Endothelial cell of umbilical vein (primary cell): ENCODE measurements at regions not wholly inside any gene's neighbourhood (a gene's known extent, or its start where the extent isn't known, plus 50 kb on each side); places are given as distances from the start of the nearest gene placed in this dataset.

ENCODE experiments used
- BruUV-seq: library from RNA; stranded (reverse); fragments of 400-500 nt; replicated peaks from 2 replicates; lab custom pipeline; 2021; lab: Mats Ljungman, UMichigan
- CTCF ChIA-PET: fragments of 300-600, 350-600 bp; sonication (Branson Sonifier 250); formaldehyde crosslinking; loops from one replicate; lab custom pipeline; 2021; ENCODE audit warnings: antibody characterized with exemption, inconsistent platforms; lab: Charles Lee
- POLR2A ChIA-PET: fragments of 300-600, 350-600 bp; sonication (Branson Sonifier 250); formaldehyde crosslinking; loops from one replicate; lab custom pipeline; 2021; ENCODE audit warnings: antibody characterized with exemption, inconsistent platforms; lab: Charles Lee
- DNase-seq: peaks from one replicate; pipeline ENCODE4 v3.0.0-alpha.2; 2011; ENCODE audit warnings: low read depth, low spot score
- FAIRE-seq: peaks from 2 replicates; lab custom pipeline; 2011; peaks lifted over from hg19 to GRCh38; lab: Jason Lieb, UNC
- H2AFZ ChIP-seq: 2 replicates; pipeline ENCODE4 v1.6.0; 2012; ENCODE audit warnings: low read depth, low read length, control low read depth, inconsistent platforms
- H3K27ac ChIP-seq: 2 replicates; pipeline ENCODE4 v1.5.1; 2011; ENCODE audit warnings: low read depth, mild to moderate bottlenecking, control low read depth, low read length, moderate library complexity; ENCODE audit not compliant: insufficient read depth
- H3K27me3 ChIP-seq, 2 experiments: 2 replicates each; pipeline versions ENCODE4 v1.6.0 to v1.6.1; 2011; ENCODE audit warnings: low read length in 2 of 2, mixed read lengths in 1 of 2; ENCODE audit not compliant: control insufficient read depth in 2 of 2, insufficient read depth in 2 of 2
- H3K36me3 ChIP-seq, 2 experiments: 2 replicates in 1 of 2; 3 replicates in 1 of 2; pipeline ENCODE4 v1.5.1; 2011; ENCODE audit warnings: low read length in 2 of 2, mild to moderate bottlenecking in 1 of 2, moderate library complexity in 1 of 2; ENCODE audit not compliant: control insufficient read depth in 2 of 2, insufficient read depth in 2 of 2; ENCODE audit errors: extremely low read depth in 1 of 2
- H3K4me1 ChIP-seq: 3 replicates; pipeline ENCODE4 v1.5.1; 2011; ENCODE audit warnings: mild to moderate bottlenecking, low read length; ENCODE audit not compliant: control insufficient read depth, insufficient read depth; ENCODE audit errors: extremely low read depth
- H3K4me2 ChIP-seq: 2 replicates; pipeline ENCODE4 v1.6.1; 2011; ENCODE audit warnings: low read length, control low read depth, mixed read lengths; ENCODE audit not compliant: insufficient read depth
- H3K4me3 ChIP-seq, 3 experiments: fragments of 200-600 bp in 1 of 3; sonication (generic), shearing (Covaris generic) in 1 of 3; replicated peaks in 1 of 3; 2 replicates each; pipeline ENCODE4 v1.5.1; 2011 to 2016; ENCODE audit warnings: control low read depth in 3 of 3, low read length in 3 of 3, mild to moderate bottlenecking in 2 of 3, inconsistent platforms in 1 of 3, low read depth in 1 of 3, moderate library complexity in 1 of 3; ENCODE audit not compliant: insufficient read depth in 1 of 3
- H3K79me2 ChIP-seq: 2 replicates; pipeline ENCODE4 v1.6.0; 2012; ENCODE audit warnings: low read length, inconsistent platforms; ENCODE audit not compliant: control insufficient read depth, insufficient read depth
- H3K9ac ChIP-seq: replicated peaks from 2 replicates; pipeline ENCODE3; 2011; ENCODE audit warnings: low read length, control low read depth; ENCODE audit not compliant: insufficient read depth; ENCODE audit errors: extremely low read depth
- H3K9me1 ChIP-seq: replicated peaks from 3 replicates; pipeline ENCODE4 v1.6.0; 2011; ENCODE audit warnings: mild to moderate bottlenecking, low read length; ENCODE audit not compliant: control insufficient read depth, insufficient read depth; ENCODE audit errors: extremely low read depth
- H3K9me3 ChIP-seq: replicated peaks from 2 replicates; pipeline ENCODE4 v1.5.1; 2012; ENCODE audit warnings: low read length, inconsistent platforms; ENCODE audit not compliant: control insufficient read depth, insufficient read depth
- H4K20me1 ChIP-seq: replicated peaks from 2 replicates; pipeline ENCODE3; 2011; ENCODE audit warnings: mild to moderate bottlenecking, low read length; ENCODE audit not compliant: control insufficient read depth, insufficient read depth; ENCODE audit errors: extremely low read depth
- CTCF ChIP-seq, 2 donors: IDR thresholded peaks; 1 replicate in 1 of 2; 2 replicates in 1 of 2; pipeline ENCODE4 v1.5.1; 2011; ENCODE audit warnings: low read length in 2 of 2, mild to moderate bottlenecking in 2 of 2, moderate library complexity in 2 of 2, control low read depth in 1 of 2, inconsistent platforms in 1 of 2, low read depth in 1 of 2; ENCODE audit not compliant: insufficient read depth in 1 of 2; ENCODE audit errors: extremely low read depth in 1 of 2
- EZH2 ChIP-seq: IDR thresholded peaks from 2 replicates; pipeline ENCODE4 v1.6.1; 2012; ENCODE audit warnings: borderline replicate concordance, low read depth, mild to moderate bottlenecking, moderate library complexity, low read length, inconsistent platforms; ENCODE audit not compliant: severe bottlenecking
- FOS ChIP-seq: IDR thresholded peaks from 2 replicates; pipeline ENCODE4 v1.6.1; 2011; ENCODE audit warnings: mild to moderate bottlenecking, low read length, moderate library complexity, borderline replicate concordance; ENCODE audit not compliant: insufficient read depth
- GATA2 ChIP-seq: IDR thresholded peaks from 2 replicates; pipeline ENCODE4 v1.7.0; 2011; ENCODE audit warnings: low read depth, mild to moderate bottlenecking, moderate library complexity, mixed read lengths, low read length; ENCODE audit not compliant: insufficient read length, insufficient read depth
- JUN ChIP-seq: IDR thresholded peaks from 2 replicates; pipeline ENCODE4 v1.6.1; 2011; ENCODE audit warnings: borderline replicate concordance, low read depth; ENCODE audit not compliant: insufficient read length, insufficient read depth
- MYC ChIP-seq: IDR thresholded peaks from one replicate; pipeline ENCODE4 v1.6.1; 2011; ENCODE audit warnings: mild to moderate bottlenecking, low read depth, low read length
- POLR2A ChIP-seq: IDR thresholded peaks from 2 replicates; pipeline ENCODE4 v1.6.1; 2012; ENCODE audit warnings: low read depth, mild to moderate bottlenecking, control low read depth, low read length
- dilution Hi-C: fragments of 300-500 bp; cut with MboI; formaldehyde crosslinking; loops from one replicate; pipeline ENCODE4 v1.15.0; 2019; ENCODE audit warnings: low sequenced_read_pairs; ENCODE audit not compliant: extremely low pct_ligation_motif_present
- intact Hi-C: fragments of 100-400 bp; cut with micrococcal nuclease; formaldehyde crosslinking; loops from one replicate; pipeline ENCODE4 v1.10.0; 2022
- TF ChIP-seq, protein P1 (sequence below): IDR thresholded peaks from 2 replicates; pipeline ENCODE4 v1.6.1; 2011; ENCODE audit not compliant: insufficient read depth, insufficient read length

DNA sequence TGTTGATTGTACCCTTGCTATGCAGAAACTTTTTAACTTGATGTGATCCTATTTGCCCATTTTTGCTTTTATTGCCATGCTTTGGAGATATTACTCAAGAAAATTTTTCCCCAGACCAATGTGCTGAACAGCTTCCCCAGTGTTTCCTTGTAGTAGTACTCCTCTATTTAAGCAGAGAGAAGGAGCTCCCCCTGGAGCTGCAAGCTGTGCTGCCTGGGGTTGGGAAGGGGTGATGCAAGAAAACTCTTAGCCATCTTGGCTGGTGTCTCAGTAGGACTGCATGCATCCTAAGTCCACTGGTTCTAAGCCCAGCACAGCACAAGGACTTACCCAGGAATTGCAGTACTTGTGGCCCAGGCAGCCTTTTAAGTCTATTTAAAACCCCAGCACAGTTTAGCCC, 121.6 kb downstream of the NTMT2 start:
- Histone ChIP-seq H2AFZ (no peak overlapping the region), H3K27me3 (no peaks in the 10 kb centered on the region), H3K36me3 (no peaks in the 10 kb centered on the region), H3K4me2 (no peak overlapping the region), H3K27ac (no peak overlapping the region), H3K9ac (no peak overlapping the region), H3K9me1 (no peaks in the 10 kb centered on the region), H3K4me3 (no peak overlapping the region), H3K79me2 (no peaks in the 10 kb centered on the region), H4K20me1 (no peaks in the 10 kb centered on the region), H3K9me3 (no peaks in the 10 kb centered on the region), H3K4me1 (no peaks in the 10 kb centered on the region)
- intact Hi-C loops (no loop called here), dilution Hi-C loops (no loop called here)
- FAIRE-seq = no peak
- TF ChIP-seq FOS (no peak), EZH2 (no peak), CTCF (IDR thresholded peaks at IDR 0.05; ENCODE audit: extremely low read depth in 1 of 2, insufficient read depth in 1 of 2, low read depth in 1 of 2, low read length in 2 of 2) (no peak), JUN (no peak), GATA2 (no peak), POLR2A (no peak), MYC (no peak)
- TF ChIP-seq, protein P1, sequence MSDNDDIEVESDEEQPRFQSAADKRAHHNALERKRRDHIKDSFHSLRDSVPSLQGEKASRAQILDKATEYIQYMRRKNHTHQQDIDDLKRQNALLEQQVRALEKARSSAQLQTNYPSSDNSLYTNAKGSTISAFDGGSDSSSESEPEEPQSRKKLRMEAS = no peak
- no peak for DNase-seq
- POLR2A ChIA-PET = no interaction called here
- CTCF ChIA-PET = no interaction called here
- BruUV-seq = no TSS peak
